Common myeloid progenitor, CD34-positive (primary cell): ENCODE measurements at regions not wholly inside any gene's neighbourhood (a gene's known extent, or its start where the extent isn't known, plus 50 kb on each side); places are given as distances from the start of the nearest gene placed in this dataset.

ENCODE experiments used
- CTCF ChIA-PET: fragments of 350-600 bp; sonication (Branson Sonifier 250); formaldehyde crosslinking; loops from one replicate; lab custom pipeline; 2021; ENCODE audit warnings: antibody characterized with exemption; lab: Charles Lee
- POLR2A ChIA-PET: fragments of 350-600 bp; sonication (Branson Sonifier 250); formaldehyde crosslinking; loops from one replicate; lab custom pipeline; 2021; ENCODE audit warnings: antibody characterized with exemption; lab: Charles Lee
- DNase-seq, 3 donors: peaks; one replicate each; pipeline versions ENCODE4 v3.0.0 to v3.0.0-alpha.2; 2013
- H3K27ac ChIP-seq, 2 experiments: 1 replicate in 1 of 2; 2 replicates in 1 of 2; pipeline ENCODE4 v1.7.0; 2013; ENCODE audit warnings: inconsistent platforms in 2 of 2, low read length in 2 of 2, mild to moderate bottlenecking in 2 of 2, low read depth in 1 of 2, moderate library complexity in 1 of 2; ENCODE audit not compliant: severe bottlenecking in 2 of 2, insufficient read depth in 1 of 2, poor library complexity in 1 of 2
- H3K27me3 ChIP-seq, 5 experiments: replicated peaks in 2 of 5; 1 replicate in 3 of 5; 2 replicates in 2 of 5; pipeline versions ENCODE4 v1.6.1 to v1.7.0; 2013; ENCODE audit warnings: low read length in 4 of 5, mild to moderate bottlenecking in 2 of 5, moderate library complexity in 2 of 5, inconsistent platforms in 1 of 5; ENCODE audit not compliant: insufficient read depth in 5 of 5, control insufficient read depth in 4 of 5
- H3K36me3 ChIP-seq, 4 experiments: 1 replicate in 2 of 4; 2 replicates in 2 of 4; pipeline versions ENCODE4 v1.6.1 to v1.7.0; 2013; ENCODE audit warnings: low read length in 3 of 4, control low read depth in 1 of 4, mild to moderate bottlenecking in 1 of 4; ENCODE audit not compliant: control insufficient read depth in 4 of 4, insufficient read depth in 4 of 4
- H3K4me1 ChIP-seq, 4 experiments: 1 replicate in 3 of 4; 2 replicates in 1 of 4; pipeline versions ENCODE4 v1.6.1 to v1.7.1; 2013; ENCODE audit warnings: low read length in 3 of 4, mild to moderate bottlenecking in 3 of 4, control low read depth in 1 of 4, inconsistent platforms in 1 of 4, moderate library complexity in 1 of 4; ENCODE audit not compliant: control insufficient read depth in 4 of 4, insufficient read depth in 4 of 4; ENCODE audit errors: control extremely low read depth in 1 of 4
- H3K4me3 ChIP-seq, 7 experiments: 1 replicate in 4 of 7; 2 replicates in 3 of 7; pipeline versions ENCODE4 v1.5.1 to v1.7.0; 2013; ENCODE audit warnings: mild to moderate bottlenecking in 7 of 7, low read length in 6 of 7, moderate library complexity in 6 of 7, inconsistent platforms in 2 of 7, low read depth in 2 of 7, control low read depth in 1 of 7; ENCODE audit not compliant: insufficient read depth in 4 of 7, control insufficient read depth in 1 of 7; ENCODE audit errors: extremely low read depth in 1 of 7
- H3K9me3 ChIP-seq, 5 experiments: 1 replicate in 4 of 5; 2 replicates in 1 of 5; pipeline versions ENCODE4 v1.6.1 to v1.7.1; 2013; ENCODE audit warnings: low read length in 4 of 5, mild to moderate bottlenecking in 2 of 5, inconsistent platforms in 1 of 5, low read depth in 1 of 5, moderate library complexity in 1 of 5; ENCODE audit not compliant: control insufficient read depth in 4 of 5, insufficient read depth in 2 of 5; ENCODE audit errors: control extremely low read depth in 1 of 5
- WGBS: methylation state at CpG from one replicate; pipeline ENCODE4 v1.1.5; 2013; ENCODE audit not compliant: insufficient coverage; 5-methylcytosine and 5-hydroxymethylcytosine counted together

GRCh38 chrX:20668550-20668949, 401.8 kb upstream of the RPS6KA3 start:
- WGBS: no CpG with 5 or more reads among the region's 1 CpG
- CTCF ChIA-PET: no interaction called here
- Histone ChIP-seq H3K4me1 (no peaks in the 10 kb centered on the region), H3K9me3 (no peaks in the 10 kb centered on the region), H3K27ac (no peak overlapping the region), H3K27me3 (peaks cover 0 to 8% (median 0%) of the 10 kb centered on the region in 5 experiments), H3K4me3 (no peak overlapping the region), H3K36me3 (no peaks in the 10 kb centered on the region)
- no peak for DNase-seq
- POLR2A ChIA-PET: no interaction called here

GRCh38 chrX:20666331-20666730, 399.6 kb upstream of the RPS6KA3 start:
- POLR2A ChIA-PET: no interaction called here
- no peak overlapping the region for H3K27ac ChIP-seq
- WGBS: 81% methylated on average over 3 of the region's 3 CpGs
- no peaks in the 10 kb centered on the region for H3K36me3 ChIP-seq
- no peak overlapping the region for H3K4me3 ChIP-seq
- peaks cover 0 to 8% (median 0%) of the 10 kb centered on the region in 5 experiments for H3K27me3 ChIP-seq
- CTCF ChIA-PET: no interaction called here
- no peaks in the 10 kb centered on the region for H3K4me1 ChIP-seq
- DNase-seq: no peak
- H3K9me3 ChIP-seq: no peaks in the 10 kb centered on the region

GRCh38 chrX:20665481-20665880, 398.8 kb upstream of the RPS6KA3 start:
- no peaks in the 10 kb centered on the region for H3K4me1 ChIP-seq
- ChIA-PET CTCF (no interaction called here), POLR2A (no interaction called here)
- no peak overlapping the region for H3K27ac ChIP-seq
- no peaks in the 10 kb centered on the region for H3K36me3 ChIP-seq
- no peak for DNase-seq
- peaks cover 0 to 8% (median 0%) of the 10 kb centered on the region in 5 experiments for H3K27me3 ChIP-seq
- H3K9me3 ChIP-seq: no peaks in the 10 kb centered on the region
- H3K4me3 ChIP-seq: no peak overlapping the region
- 78% methylated on average over 2 of the region's 5 CpGs for WGBS

- H3K36me3 ChIP-seq: no peaks in the 10 kb centered on the region
- 22% methylated on average over 1 of the region's 3 CpGs for WGBS
- no peaks in the 10 kb centered on the region for H3K9me3 ChIP-seq
- DNase-seq: no peak
- H3K27ac ChIP-seq: no peak overlapping the region
- ChIA-PET POLR2A (no interaction called here), CTCF (no interaction called here)
- no peak overlapping the region for H3K4me3 ChIP-seq
- H3K27me3 ChIP-seq: peaks cover 0 to 8% (median 0%) of the 10 kb centered on the region in 5 experiments
- H3K4me1 ChIP-seq: no peaks in the 10 kb centered on the region
Observed at GRCh38 chrX:20664774-20665173, 398.1 kb upstream of the RPS6KA3 start.

- H3K27ac ChIP-seq: no peak overlapping the region
- H3K36me3 ChIP-seq: no peaks in the 10 kb centered on the region
- no peak for DNase-seq
- ChIA-PET CTCF (no interaction called here), POLR2A (no interaction called here)
- H3K4me3 ChIP-seq: no peak overlapping the region
- peaks cover 0 to 8% (median 0%) of the 10 kb centered on the region in 5 experiments for H3K27me3 ChIP-seq
- no peaks in the 10 kb centered on the region for H3K9me3 ChIP-seq
- H3K4me1 ChIP-seq: no peaks in the 10 kb centered on the region
- no CpG with 5 or more reads among the region's 2 CpGs for WGBS
Observed at GRCh38 chrX:20664131-20664530, 397.4 kb upstream of the RPS6KA3 start.

GRCh38 chrX:20663336-20663735, 396.6 kb upstream of the RPS6KA3 start:
- no peaks in the 10 kb centered on the region for H3K9me3 ChIP-seq
- H3K27ac ChIP-seq: no peak overlapping the region
- ChIA-PET POLR2A (no interaction called here), CTCF (no interaction called here)
- 79% methylated on average over 2 of the region's 2 CpGs for WGBS
- DNase-seq: no peak
- H3K4me1 ChIP-seq: no peaks in the 10 kb centered on the region
- peaks cover 0 to 5% (median 0%) of the 10 kb centered on the region in 5 experiments for H3K27me3 ChIP-seq
- H3K36me3 ChIP-seq: no peaks in the 10 kb centered on the region
- H3K4me3 ChIP-seq: no peak overlapping the region

GRCh38 chrX:20656721-20657120, 390.0 kb upstream of the RPS6KA3 start:
- DNase-seq: no peak
- Histone ChIP-seq H3K27ac (no peak overlapping the region), H3K4me1 (no peaks in the 10 kb centered on the region), H3K4me3 (no peak overlapping the region), H3K36me3 (no peaks in the 10 kb centered on the region), H3K27me3 (no peaks in the 10 kb centered on the region), H3K9me3 (no peaks in the 10 kb centered on the region)
- WGBS: 100% methylated on average over 1 of the region's 1 CpG
- ChIA-PET CTCF (no interaction called here), POLR2A (no interaction called here)
